GM12891 (cell line): ENCODE measurements at regions not wholly inside any gene's neighbourhood (a gene's known extent, or its start where the extent isn't known, plus 50 kb on each side); places are given as distances from the start of the nearest gene placed in this dataset.

Experiments
- PAX5 ChIP-seq: IDR thresholded peaks from 2 replicates; pipeline ENCODE4 v1.6.1; 2011; ENCODE audit warnings: low read length, moderate library complexity, mild to moderate bottlenecking; ENCODE audit not compliant: insufficient read depth, severe bottlenecking
- POLR2A ChIP-seq: IDR thresholded peaks from 2 replicates; pipeline ENCODE4 v1.6.1; 2011; ENCODE audit warnings: low read depth, low read length, control low read depth
- POLR2AphosphoS5 ChIP-seq: IDR thresholded peaks from 2 replicates; pipeline ENCODE4 v1.6.1; 2011; ENCODE audit warnings: low read depth, low read length, control low read depth
- SPI1 ChIP-seq: IDR thresholded peaks from 2 replicates; pipeline ENCODE4 v1.6.1; 2011; ENCODE audit warnings: low read depth, low read length, control low read depth
- TAF1 ChIP-seq: IDR thresholded peaks from 2 replicates; pipeline ENCODE4 v1.6.1; 2011; ENCODE audit warnings: low read depth, low read length, control low read depth

DNA sequence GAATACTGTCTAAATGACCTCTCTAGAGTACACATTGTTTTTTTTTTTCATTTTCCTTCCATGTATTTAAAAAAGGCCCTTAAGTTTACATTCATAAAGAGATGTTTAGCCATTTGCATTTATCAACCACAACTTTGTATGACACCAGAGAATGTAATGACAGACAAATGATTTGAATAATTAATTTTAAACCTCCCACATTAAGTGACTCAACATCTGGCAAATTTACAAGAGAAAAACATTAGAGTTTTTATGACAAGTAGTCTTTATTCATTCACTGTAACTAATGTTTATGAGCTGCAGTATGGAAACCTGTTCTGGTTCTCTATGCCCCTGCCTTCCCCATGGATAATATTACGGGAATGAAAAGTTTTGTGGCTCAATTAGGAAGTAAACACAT, 1093.8 kb upstream of the CDH9 start:
- TF ChIP-seq POLR2A (no peak), POLR2AphosphoS5 (no peak), SPI1 (no peak), PAX5 (no peak), TAF1 (no peak)
